ENCODE measurements at regions not wholly inside any gene's neighbourhood (a gene's known extent, or its start where the extent isn't known, plus 50 kb on each side); places are given as distances from the start of the nearest gene placed in this dataset.
"Not testable (repeated sequence)": the region's sequence is repeated elsewhere in the genome, so short reads cannot be mapped to it uniquely, and the experiment has no call there.

DNA sequence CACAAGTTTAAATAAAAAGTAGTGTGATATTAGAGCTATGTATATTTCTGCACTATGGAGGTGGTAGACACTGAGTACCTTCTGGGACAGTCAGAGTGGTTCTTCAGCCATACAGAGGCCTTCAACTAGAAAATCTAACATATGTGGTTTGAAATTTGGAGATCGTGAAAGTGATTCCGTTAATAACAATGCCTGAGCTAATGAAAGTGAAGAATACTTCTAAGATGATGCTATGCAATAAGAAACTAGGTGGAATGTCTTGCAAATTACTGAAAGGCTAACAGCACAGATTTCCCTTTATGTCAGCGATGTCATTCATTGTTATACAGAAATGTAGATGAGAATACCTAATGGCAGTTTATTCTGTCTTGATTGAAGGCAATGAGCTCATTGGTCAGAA, 1984.7 kb upstream of the RAG2 start:
- DNase-seq (ENCODE audit: low read depth in 2 of 2), result no peak

- DNase-seq (ENCODE audit: low read depth in 2 of 2), result peak; percentile 28 to 31
Observed at GRCh38 chr11:38582151-38582550, 1984.1 kb upstream of the RAG2 start.

DNA sequence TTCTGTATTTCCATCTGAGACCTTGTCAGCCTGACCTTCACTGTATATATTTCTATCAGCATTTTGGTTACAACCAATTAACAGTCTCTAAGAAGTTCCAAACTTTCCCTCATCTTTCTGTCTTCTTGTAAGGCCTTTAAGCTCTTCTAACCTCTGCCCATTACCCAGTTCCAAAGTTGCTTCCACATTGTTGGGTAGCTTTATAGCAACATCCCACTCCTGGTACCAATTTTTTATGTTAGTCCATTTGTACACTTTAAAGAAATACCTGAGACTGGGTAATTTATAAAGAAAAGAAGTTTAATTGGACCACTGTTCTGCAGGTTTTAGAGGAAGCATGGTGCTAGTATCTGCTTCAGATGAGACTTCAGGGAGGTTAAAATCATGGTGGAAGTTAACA, 1979.7 kb upstream of the RAG2 start:
- DNase-seq (ENCODE audit: low read depth in 2 of 2), result no peak

DNA sequence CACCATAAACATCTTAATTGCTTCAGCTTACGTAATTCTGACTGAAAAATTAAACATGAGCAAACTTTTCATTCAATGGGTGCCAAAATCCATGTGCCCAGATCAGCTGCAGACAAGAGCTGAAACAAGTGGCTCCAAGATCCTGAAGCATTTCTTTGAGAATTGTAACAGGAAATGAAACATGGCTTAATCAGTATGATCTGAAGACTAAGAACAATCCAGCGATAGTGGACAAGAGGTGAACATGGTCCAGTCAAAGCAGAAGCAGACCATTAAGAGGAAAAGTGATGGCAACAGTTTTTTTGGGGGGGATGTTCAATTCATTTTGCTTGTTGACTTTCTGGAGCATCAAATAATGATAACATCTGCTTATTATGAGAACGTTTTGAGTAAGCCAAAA, 1964.5 kb upstream of the RAG2 start:
- no peak for DNase-seq (ENCODE audit: low read depth in 2 of 2)

- DNase-seq (ENCODE audit: low read depth in 2 of 2), result peak in 1 of 2 experiments; percentile 29
Observed at GRCh38 chr11:38553148-38553547, 1955.1 kb upstream of the RAG2 start.

DNA sequence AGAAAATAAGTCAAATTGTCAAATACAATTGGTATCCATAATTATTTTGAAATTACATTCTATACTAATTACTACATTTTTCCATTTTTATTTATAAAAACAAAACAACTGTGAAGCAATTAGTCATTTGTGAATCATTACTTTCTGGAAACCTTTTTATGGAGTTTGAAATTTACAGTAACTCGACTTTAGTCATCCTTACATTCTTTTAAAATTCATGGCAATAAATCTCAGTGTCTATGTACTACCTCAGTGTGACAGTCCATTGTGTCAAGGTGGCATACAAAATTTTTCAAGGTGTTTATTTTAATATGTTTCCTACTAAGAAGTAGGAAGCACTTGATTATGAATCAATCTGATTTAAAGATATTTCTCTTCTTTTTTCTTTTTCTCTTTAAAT, 1949.4 kb upstream of the RAG2 start:
- DNase-seq (ENCODE audit: low read depth in 2 of 2), result no peak

DNA sequence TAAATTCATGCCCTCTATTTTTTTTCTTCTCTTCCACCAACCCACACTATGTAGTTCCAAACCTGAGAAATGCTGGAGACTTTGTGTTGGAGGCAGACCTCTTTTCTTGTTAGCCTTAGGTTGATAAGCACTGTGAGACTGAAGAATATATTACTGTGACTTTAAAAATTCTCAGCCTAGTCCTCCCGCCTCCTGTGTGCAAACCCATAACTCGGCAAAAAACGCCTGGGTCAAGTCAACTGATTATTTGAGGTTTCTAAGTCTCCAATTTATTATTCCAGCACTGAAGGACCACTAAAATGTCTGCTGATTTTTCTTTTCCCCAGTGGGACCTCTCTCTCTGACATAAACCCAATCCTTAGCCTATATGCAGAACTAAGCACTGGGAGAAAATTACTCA, 1946.0 kb upstream of the RAG2 start:
- no peak for DNase-seq (ENCODE audit: low read depth in 2 of 2)

- peak; percentile 73 to 74 for DNase-seq (ENCODE audit: low read depth in 2 of 2)
Observed at GRCh38 chr11:38543311-38543710, 1945.3 kb upstream of the RAG2 start.

- DNase-seq (ENCODE audit: low read depth in 2 of 2), result no peak
Observed at GRCh38 chr11:38538866-38539680, 1941.0 kb upstream of the RAG2 start.

DNA sequence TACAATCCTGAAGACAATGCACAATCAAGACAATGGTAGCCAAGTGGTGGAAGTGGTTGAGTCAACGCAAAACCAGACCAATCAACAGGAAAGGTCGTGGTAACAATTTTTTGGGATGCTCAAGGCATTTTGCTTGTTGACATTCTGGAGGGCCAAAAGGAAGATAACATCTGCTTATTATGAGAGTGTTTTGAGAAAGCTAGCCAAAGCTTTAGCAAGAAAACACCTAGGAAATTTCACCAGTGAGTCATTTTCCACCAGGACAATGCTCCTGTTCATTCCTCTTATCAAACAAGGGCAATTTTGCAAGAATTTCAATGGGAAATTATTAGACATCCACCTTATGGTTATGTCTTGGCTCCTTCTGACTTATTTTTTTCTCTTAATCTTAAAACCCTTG, 1932.2 kb upstream of the RAG2 start:
- no peak for DNase-seq (ENCODE audit: low read depth in 2 of 2)

DNA sequence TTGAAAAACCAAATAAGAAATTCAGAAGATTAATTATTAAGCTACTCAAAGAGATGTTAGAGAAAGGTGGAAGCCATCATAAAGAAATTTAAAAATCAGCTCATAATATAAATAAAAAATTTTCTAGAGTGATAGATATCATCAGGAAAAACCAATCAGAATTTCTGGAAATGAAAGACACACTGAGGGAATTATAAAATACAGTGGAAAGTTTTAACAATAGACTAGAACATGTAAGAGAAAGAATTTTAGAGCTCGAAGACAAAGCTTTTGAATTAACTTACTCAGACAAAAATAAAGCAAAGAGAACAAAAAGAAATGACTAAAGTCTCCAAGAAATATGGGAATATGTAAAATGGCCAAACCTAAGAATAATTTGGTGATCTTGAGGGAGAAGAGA, 1926.9 kb upstream of the RAG2 start:
- no peak for DNase-seq (ENCODE audit: low read depth in 2 of 2)

GRCh38 chr11:38517991-38518390, 1920.0 kb upstream of the RAG2 start:
- no peak for DNase-seq (ENCODE audit: low read depth in 2 of 2)

DNA sequence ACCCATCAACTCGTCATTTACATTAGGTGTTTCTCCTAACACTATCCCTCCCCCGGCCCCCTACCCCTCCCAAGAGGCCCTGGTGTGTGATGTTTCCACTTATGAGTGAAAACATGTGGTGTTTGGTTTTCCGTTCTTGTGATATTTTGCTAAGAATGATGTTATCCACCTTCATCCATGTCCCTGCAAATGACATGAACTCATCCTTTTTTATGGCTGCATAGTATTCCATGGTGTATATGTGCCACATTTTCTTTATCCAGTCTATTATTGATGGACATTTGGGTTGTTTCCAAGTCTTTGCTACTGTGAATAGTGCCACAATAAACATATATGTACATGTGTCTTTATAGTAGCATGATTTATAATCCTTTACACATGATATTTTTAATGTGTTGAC, 1914.8 kb upstream of the RAG2 start:
- DNase-seq (ENCODE audit: low read depth in 2 of 2), result not testable (repeated sequence)

DNA sequence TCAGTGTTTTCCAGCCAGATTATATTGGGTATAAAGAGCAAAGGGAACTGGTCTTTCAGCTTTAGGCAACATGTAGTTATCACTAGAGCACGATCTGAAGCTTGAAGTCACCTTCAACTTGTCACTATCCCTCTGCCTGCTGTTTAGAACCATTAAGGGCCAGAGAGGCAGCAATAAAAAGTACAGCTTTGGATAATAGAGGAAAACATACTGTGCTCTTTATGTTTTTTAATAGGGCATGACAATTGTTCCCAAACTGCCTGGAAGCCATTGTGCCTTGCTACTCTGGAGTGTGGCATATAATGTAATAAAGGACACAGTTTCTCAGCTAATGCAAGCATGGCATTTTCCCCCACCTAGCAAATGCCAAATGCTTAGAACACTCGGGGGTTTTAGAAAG, 1912.0 kb upstream of the RAG2 start:
- no peak for DNase-seq (ENCODE audit: low read depth in 2 of 2)

DNA sequence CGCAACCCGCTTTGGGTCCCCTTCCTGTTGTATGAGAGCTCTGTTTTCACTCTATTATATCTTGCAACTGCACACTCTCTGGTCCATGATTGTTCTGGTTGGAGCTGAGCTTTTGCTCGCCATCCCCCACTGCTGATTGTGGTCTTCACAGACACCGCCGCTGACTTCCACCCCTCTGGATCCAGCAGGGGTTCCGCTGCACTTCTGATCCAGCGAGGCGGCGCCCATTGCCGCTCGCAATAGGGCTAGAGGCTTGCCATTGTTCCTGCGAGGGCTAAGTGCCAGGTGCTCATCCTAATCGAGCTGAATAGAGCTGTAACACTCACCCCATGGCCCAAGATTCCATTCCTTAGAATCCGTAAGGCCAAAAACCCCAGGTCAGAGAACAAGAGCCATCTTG, 1905.8 kb upstream of the RAG2 start:
- DNase-seq (ENCODE audit: low read depth in 2 of 2), result no peak

GRCh38 chr11:38498721-38499120, 1900.7 kb upstream of the RAG2 start:
- no peak for DNase-seq (ENCODE audit: low read depth in 2 of 2)

- DNase-seq (ENCODE audit: low read depth in 2 of 2), result no peak
Observed at GRCh38 chr11:38491986-38492385, 1894.0 kb upstream of the RAG2 start.

- no peak for DNase-seq (ENCODE audit: low read depth in 2 of 2)
Observed at GRCh38 chr11:38481391-38481790, 1883.4 kb upstream of the RAG2 start.

- no peak for DNase-seq (ENCODE audit: low read depth in 2 of 2)
Observed at GRCh38 chr11:38476808-38477575, 1879.0 kb upstream of the RAG2 start.

- DNase-seq (ENCODE audit: low read depth in 2 of 2), result no peak
Observed at GRCh38 chr11:38461751-38462150, 1863.7 kb upstream of the RAG2 start.

- peak; percentile 76 to 78 for DNase-seq (ENCODE audit: low read depth in 2 of 2)
Observed at GRCh38 chr11:38460896-38461295, 1862.9 kb upstream of the RAG2 start.

GRCh38 chr11:38460429-38460828, 1862.4 kb upstream of the RAG2 start:
- DNase-seq (ENCODE audit: low read depth in 2 of 2), result peak; percentile 20 to 26

- DNase-seq (ENCODE audit: low read depth in 2 of 2), result no peak
Observed at GRCh38 chr11:38456371-38456770, 1858.3 kb upstream of the RAG2 start.
